ENCODE measurements at regions not wholly inside any gene's neighbourhood (a gene's known extent, or its start where the extent isn't known, plus 50 kb on each side); places are given as distances from the start of the nearest gene placed in this dataset.
A peak's percentile ranks its signal among the peaks of the same experiment; 100 is the strongest.

DNA sequence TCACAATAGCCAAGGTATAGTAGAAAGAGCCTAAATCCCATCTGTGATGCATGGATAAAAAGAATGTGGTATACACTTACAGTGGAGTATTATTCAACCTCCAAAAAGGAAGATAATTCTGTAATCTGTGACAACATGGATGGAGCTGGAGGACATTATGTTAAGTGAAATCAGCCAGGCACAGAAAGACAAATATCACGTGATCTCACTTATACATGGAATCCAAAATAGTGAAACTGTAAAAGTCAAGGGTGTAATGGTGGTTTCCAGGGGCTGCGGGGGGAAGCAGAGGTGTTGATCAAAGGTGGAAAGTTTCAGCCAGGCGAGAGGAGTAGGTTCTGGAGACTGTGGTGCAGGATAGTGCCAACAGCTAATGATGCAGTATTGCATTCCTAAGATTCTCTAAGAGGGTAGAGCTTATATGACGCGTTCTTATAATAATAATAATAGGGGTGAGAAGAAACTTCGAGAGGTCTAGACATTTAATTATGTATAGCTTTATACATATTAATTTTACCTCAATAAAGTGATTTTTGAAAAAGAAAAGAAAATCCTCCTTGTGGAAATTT lies 246.1 kb downstream of the FOXA2 start:
- Histone ChIP-seq H3K9me3 (ENCODE audit: control insufficient read depth, low read depth, low read length) (no peaks in the 10 kb centered on the region), H3K27me3 (ENCODE audit: control insufficient read depth, extremely low read depth, insufficient read depth, low read length) (peaks cover 4% of the 10 kb centered on the region)
- no peak for DNase-seq (ENCODE audit: low read depth, low spot score)

DNA sequence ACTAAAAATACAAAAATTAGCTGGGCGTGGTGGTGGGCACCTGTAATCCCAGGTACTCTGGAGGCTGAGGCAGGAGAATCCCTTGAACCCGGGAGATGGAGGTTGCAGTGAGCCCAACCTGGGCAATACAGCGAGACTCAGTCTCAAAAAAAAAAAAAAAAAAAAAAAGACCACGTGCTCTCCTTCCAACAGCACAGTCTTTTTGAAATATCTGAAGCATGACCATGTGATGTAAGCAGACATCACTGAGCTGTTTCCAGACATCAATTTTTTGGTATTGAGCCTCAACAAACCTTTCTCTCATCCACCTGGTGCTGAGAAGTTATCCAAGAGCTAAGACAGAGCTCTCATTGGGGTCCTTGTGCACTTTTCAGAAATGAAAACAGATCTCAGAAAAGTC lies 249.2 kb downstream of the FOXA2 start:
- Histone ChIP-seq H3K36me3 (ENCODE audit: control insufficient read depth in 2 of 2, extremely low read depth in 1 of 2, insufficient read depth in 2 of 2, low read length in 2 of 2) (no peaks in the 10 kb centered on the region), H3K9me1 (ENCODE audit: control insufficient read depth, extremely low read depth, insufficient read depth, low read length) (no peaks in the 10 kb centered on the region), H3K4me2 (ENCODE audit: control insufficient read depth, extremely low read depth, insufficient read depth, low read depth, low read length) (no peak overlapping the region), H3K27ac (ENCODE audit: control insufficient read depth, insufficient read depth, low read length) (no peak overlapping the region), H3K4me1 (ENCODE audit: control insufficient read depth, extremely low read depth, insufficient read depth, low read length) (peaks cover 21% of the 10 kb centered on the region), H3K27me3 (ENCODE audit: control insufficient read depth, extremely low read depth, insufficient read depth, low read length) (peaks cover 4% of the 10 kb centered on the region), H3K9me3 (ENCODE audit: control insufficient read depth, low read depth, low read length) (no peaks in the 10 kb centered on the region), H3K4me3 (ENCODE audit: control insufficient read depth in 2 of 3, extremely low read depth in 1 of 3, insufficient read depth in 2 of 3, low read depth in 1 of 3, low read length in 3 of 3) (no peak overlapping the region), H2AFZ (ENCODE audit: control insufficient read depth, low read length) (no peak overlapping the region), H3K9ac (ENCODE audit: control insufficient read depth, extremely low read depth, insufficient read depth, low read length) (no peak overlapping the region), H3K79me2 (ENCODE audit: control insufficient read depth, insufficient read depth, low read length) (no peaks in the 10 kb centered on the region), H4K20me1 (ENCODE audit: control insufficient read depth, extremely low read depth, insufficient read depth, low read length) (no peaks in the 10 kb centered on the region)
- TF ChIP-seq, protein P1, sequence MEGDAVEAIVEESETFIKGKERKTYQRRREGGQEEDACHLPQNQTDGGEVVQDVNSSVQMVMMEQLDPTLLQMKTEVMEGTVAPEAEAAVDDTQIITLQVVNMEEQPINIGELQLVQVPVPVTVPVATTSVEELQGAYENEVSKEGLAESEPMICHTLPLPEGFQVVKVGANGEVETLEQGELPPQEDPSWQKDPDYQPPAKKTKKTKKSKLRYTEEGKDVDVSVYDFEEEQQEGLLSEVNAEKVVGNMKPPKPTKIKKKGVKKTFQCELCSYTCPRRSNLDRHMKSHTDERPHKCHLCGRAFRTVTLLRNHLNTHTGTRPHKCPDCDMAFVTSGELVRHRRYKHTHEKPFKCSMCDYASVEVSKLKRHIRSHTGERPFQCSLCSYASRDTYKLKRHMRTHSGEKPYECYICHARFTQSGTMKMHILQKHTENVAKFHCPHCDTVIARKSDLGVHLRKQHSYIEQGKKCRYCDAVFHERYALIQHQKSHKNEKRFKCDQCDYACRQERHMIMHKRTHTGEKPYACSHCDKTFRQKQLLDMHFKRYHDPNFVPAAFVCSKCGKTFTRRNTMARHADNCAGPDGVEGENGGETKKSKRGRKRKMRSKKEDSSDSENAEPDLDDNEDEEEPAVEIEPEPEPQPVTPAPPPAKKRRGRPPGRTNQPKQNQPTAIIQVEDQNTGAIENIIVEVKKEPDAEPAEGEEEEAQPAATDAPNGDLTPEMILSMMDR (optimal IDR thresholded peaks at IDR 0.05 in 1 of 3, IDR thresholded peaks at IDR 0.05 in 1 of 3, conservative IDR thresholded peaks at IDR 0.05 in 1 of 3; ENCODE audit: extremely low read depth in 1 of 3, insufficient read depth in 2 of 3, low read length in 3 of 3) = no peak
- no peak for TF ChIP-seq EZH2 (IDR thresholded peaks at IDR 0.05; ENCODE audit: low read length)
- FAIRE-seq (no peak), DNase-seq (ENCODE audit: low read depth, low spot score) (no peak)
- dilution Hi-C loops (cut with MboI; ENCODE audit: extremely low pct_ligation_motif_present, low sequenced_read_pairs) = loop anchor here (25.0 kb wide), 1 partner anchor 352 kb away; no protein-coding TSS in a partner anchor

More for the DNA sequence above, 246.1 kb downstream of the FOXA2 start:
- FAIRE-seq = no peak
- no peaks in the 10 kb centered on the region for H3K36me3 ChIP-seq (ENCODE audit: control insufficient read depth in 2 of 2, extremely low read depth in 1 of 2, insufficient read depth in 2 of 2, low read length in 2 of 2)
- H3K27ac ChIP-seq (ENCODE audit: control insufficient read depth, insufficient read depth, low read length) = no peak overlapping the region
- H3K9me1 ChIP-seq (ENCODE audit: control insufficient read depth, extremely low read depth, insufficient read depth, low read length) = no peaks in the 10 kb centered on the region
- no peaks in the 10 kb centered on the region for H3K79me2 ChIP-seq (ENCODE audit: control insufficient read depth, insufficient read depth, low read length)
- peaks cover 25% of the 10 kb centered on the region for H3K4me1 ChIP-seq (ENCODE audit: control insufficient read depth, extremely low read depth, insufficient read depth, low read length)
- H3K9ac ChIP-seq (ENCODE audit: control insufficient read depth, extremely low read depth, insufficient read depth, low read length) = no peak overlapping the region
- TF ChIP-seq, protein P1 (optimal IDR thresholded peaks at IDR 0.05 in 1 of 3, IDR thresholded peaks at IDR 0.05 in 1 of 3, conservative IDR thresholded peaks at IDR 0.05 in 1 of 3; ENCODE audit: extremely low read depth in 1 of 3, insufficient read depth in 2 of 3, low read length in 3 of 3) = no peak
- TF ChIP-seq EZH2 (IDR thresholded peaks at IDR 0.05; ENCODE audit: low read length) = no peak
- no peaks in the 10 kb centered on the region for H4K20me1 ChIP-seq (ENCODE audit: control insufficient read depth, extremely low read depth, insufficient read depth, low read length)
- peak overlapping the region; percentile 2 for H3K4me2 ChIP-seq (ENCODE audit: control insufficient read depth, extremely low read depth, insufficient read depth, low read depth, low read length)
- H2AFZ ChIP-seq (ENCODE audit: control insufficient read depth, low read length) = no peak overlapping the region
- H3K4me3 ChIP-seq (ENCODE audit: control insufficient read depth in 2 of 3, extremely low read depth in 1 of 3, insufficient read depth in 2 of 3, low read depth in 1 of 3, low read length in 3 of 3) = no peak overlapping the region
- dilution Hi-C loops (cut with MboI; ENCODE audit: extremely low pct_ligation_motif_present, low sequenced_read_pairs) = loop anchor here (25.0 kb wide), 1 partner anchor 349 kb away; no protein-coding TSS in a partner anchor
